ENCODE measurements at regions not wholly inside any gene's neighbourhood (a gene's known extent, or its start where the extent isn't known, plus 50 kb on each side); places are given as distances from the start of the nearest gene placed in this dataset.

DNA sequence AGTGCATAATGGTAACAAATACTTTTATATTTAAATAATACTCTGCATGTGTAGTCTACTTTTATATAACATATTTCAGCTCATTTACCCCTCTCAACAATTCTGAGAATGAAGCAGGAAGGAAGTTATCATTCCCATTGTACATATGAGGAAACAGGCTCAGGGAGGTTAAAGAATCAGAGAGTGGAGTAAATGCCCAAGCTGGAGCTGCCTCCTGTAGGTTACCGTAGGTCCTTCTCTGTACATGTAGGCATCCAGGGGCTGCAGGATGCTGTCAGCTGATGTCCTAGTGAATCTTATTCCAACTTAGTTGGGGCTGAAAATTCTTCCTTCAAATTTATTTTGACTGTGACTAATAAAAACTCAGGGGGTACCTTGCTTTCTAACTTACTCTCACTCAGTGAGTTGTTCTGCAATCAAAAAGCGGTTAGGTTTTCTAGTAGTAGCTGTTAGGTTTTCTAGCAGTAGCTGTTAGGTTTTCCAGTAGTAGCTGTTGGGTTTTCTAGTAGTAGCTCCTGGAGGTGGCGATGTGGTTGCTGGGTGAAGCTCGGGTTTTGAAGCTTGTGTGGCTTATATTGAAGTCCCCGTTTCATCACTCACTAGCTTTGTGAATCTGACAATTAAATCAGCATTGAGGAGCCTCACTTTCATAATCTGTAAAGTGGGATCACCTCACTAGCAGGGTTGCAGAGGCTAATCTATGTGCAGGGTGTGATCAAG lies 357.0 kb downstream of the NR2F2 start:
- no peak for TF ChIP-seq EP300 (IDR thresholded peaks at IDR 0.05)
- TF ChIP-seq POLR2A (IDR thresholded peaks at IDR 0.05) = no peak

All from tibial nerve (tissue), 3 donors.